ENCODE measurements at regions not wholly inside any gene's neighbourhood (a gene's known extent, or its start where the extent isn't known, plus 50 kb on each side); places are given as distances from the start of the nearest gene placed in this dataset.

GRCh38 chr4:123455360-123455759 is 58.8 kb downstream of the SPRY1 start:
- no peak for TF ChIP-seq CTCF (conservative IDR thresholded peaks at IDR 0.05 in 1 of 2, IDR thresholded peaks at IDR 0.05 in 1 of 2; ENCODE audit: low read depth in 1 of 2, low read length in 2 of 2)
- no peak for TF ChIP-seq EZH2 (IDR thresholded peaks at IDR 0.05; ENCODE audit: low read length, missing control alignments)

All from fibroblast of lung (primary cell).